GM21367 (cell line): ENCODE measurements at regions not wholly inside any gene's neighbourhood (a gene's known extent, or its start where the extent isn't known, plus 50 kb on each side); places are given as distances from the start of the nearest gene placed in this dataset.

Experiments
- ATAC-seq: cut with Tn5 transposase; IDR thresholded peaks from one replicate; pipeline ENCODE4 v1.9.1; 2021; ENCODE audit not compliant: unreplicated experiment

DNA sequence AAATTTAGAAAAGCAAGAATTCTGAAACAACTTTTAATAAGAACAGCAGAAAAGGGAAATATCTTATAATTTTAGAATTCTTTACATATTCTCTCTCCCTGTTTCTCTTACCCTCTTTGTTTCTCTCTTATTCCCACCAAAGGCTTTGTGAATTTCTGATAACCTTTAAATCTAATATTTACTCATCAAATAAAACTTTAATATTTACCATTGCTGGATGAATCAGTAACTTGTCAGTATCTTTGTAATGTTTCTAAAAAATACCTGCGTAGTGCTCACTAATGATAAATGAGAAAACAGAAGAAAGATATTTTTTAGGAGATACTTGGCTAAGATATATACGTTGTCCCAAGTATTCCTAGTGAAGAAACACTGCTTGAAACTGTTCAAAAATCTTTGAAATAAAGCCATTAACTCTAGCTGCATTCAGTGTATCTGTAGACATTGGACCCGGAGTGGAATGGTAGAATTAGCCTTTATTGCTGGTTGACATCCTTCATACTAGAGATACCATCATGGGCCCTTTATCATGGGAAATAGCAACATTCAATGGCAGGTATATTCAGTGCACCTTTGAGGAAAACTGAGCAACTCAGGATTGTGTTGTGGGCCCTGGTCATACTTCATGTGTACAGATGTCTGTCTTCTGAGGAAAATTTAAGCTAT lies 2160.4 kb downstream of the MAT2B start:
- no peak for ATAC-seq

DNA sequence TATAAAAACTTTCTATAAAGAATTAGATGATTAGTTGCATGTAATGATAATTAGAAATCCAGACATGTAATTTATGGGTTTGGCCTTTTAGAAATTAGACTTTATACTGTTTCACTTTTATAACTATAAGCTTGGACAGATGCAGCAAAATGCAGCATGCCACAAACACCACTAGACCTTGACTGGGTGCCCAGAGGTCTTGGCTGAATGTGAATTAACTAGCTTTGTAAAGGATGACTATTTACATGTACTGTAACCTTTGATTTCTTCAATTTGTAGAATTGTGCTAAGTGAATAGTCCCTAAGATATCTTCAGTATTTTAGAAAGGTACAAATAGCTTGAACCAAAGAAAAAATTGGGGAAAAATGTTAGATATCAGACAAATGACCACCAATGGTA lies 2168.1 kb downstream of the MAT2B start:
- ATAC-seq, result no peak

DNA sequence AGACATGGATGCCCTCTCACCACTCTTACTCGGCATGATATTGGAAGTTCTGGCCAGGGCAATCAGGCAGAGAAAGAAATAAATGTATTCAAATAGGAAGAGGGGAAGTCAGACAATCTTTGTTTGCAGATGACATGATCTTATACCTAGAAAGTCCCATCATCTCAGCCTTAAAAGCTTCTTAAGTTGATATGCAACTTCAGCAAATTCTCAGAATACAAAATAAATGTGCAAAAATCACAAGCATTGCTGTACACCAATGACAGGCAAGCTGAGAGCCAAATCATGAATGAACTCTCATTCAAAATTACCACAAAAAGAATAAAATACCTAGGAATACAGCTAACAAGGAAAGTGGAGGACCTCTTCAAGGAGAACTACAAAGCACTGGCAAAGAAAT lies 2190.4 kb downstream of the MAT2B start:
- ATAC-seq, result no peak

DNA sequence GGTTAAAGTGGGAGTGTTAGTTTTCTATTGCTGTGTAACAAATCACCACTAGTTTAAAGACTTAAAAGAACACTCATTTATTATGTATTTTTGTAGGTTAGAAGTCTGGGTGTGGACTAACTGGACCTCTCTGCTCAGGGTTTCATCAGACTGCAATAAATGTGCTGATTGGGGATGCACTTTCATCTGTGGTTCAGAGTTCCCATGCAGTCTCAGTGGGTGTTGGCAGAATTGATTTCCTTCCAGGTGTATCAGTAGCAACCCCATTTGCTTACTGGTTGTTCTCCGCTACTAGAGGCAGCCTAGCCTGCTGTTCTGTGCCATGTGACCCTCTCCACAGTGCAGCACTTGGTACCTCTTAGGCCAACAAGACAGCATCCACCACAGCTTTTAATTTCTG lies 2200.5 kb downstream of the MAT2B start:
- no peak for ATAC-seq

DNA sequence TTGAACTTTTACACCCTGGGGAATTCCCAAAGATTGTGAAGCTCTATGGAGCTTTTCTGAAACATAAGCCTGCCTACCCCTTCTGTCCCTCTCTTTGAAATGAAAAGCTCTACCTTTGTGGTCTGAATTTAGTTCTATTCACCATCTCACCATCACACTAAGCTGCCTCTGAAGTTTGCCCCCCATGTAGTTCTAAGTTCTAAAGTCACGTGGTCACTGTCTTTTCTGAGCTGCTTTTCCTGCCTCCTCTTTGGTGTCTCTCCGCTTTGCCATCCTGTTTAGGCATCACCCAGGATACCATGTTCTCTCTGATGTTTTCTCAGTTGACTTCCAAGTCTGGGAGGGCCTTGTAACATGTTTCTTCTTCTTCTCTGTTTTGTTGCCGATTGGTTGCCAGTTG lies 2206.6 kb downstream of the MAT2B start:
- ATAC-seq, result no peak

DNA sequence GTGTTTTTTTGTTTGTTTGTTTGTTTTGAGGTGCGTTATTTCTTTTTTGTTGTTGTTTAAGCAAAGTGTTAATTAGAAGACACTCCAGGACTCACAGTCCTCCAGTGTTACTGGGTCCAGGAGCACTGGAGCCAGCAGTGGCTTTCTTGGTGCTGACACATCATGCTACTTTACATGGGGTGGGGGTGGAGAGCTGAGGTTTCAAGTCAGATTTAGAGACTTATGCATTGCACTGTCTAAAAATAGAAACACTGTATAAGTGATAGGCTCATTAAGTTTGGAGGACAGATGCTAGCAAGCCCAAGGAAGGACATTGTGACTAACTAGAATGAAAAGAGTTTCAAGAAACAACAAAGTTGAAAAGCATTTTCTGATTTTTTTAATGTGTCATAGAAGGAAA lies 2209.2 kb downstream of the MAT2B start:
- ATAC-seq, result no peak

DNA sequence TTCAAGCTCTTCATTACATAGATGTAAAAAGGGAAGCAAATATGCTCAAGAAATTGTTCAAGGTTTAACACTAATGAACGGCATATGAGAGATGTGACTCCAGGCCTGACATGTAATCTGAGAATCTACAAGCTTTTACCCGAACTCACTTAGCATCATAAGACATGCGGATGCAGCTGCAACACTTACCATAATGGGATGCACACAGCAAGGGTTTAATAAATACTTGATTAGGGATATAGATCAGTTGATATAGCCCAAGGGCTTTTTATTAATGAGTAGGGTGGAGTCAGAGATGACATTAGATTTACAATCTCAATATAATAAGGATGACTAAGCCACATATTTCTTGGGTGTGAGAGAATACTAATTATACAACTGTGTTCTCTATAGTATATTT lies 2215.5 kb downstream of the MAT2B start:
- no peak for ATAC-seq

DNA sequence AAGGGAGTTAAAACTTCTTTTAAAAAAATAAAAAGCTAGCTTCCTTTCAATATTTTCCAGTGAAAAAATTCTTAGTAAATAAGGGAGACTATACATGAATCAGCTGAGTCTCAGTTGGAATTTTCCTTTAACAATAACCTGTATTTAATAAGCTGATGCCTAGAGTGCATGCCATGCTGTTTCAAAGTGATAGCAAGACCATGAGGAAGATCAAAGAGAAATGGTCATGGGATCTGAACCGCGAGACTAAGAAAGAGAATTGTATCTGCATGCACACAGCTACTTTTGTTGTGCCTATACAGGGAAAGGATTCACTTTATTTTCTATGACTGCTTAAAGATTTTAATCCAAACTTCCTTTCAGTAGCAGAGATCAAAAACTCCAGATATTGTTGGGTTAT lies 2217.0 kb downstream of the MAT2B start:
- ATAC-seq, result no peak

DNA sequence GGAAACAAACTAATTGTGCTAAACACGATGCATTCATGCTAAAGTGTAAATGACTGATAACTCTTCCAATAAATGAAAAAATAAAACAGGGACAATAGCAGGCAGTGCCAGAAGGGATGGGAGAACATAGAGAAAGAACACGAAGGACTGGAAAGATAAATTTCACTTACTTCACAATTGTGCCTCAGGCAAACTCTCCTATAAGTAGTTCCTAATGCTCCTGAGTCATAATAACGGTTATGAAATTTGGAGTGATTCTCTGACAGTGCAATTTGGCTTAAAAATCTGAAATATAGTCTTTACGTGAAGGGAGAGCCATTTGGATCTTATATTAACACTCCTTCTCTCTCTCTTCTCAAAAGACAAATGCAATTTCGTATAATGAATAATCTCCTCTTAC lies 2218.5 kb downstream of the MAT2B start:
- no peak for ATAC-seq

DNA sequence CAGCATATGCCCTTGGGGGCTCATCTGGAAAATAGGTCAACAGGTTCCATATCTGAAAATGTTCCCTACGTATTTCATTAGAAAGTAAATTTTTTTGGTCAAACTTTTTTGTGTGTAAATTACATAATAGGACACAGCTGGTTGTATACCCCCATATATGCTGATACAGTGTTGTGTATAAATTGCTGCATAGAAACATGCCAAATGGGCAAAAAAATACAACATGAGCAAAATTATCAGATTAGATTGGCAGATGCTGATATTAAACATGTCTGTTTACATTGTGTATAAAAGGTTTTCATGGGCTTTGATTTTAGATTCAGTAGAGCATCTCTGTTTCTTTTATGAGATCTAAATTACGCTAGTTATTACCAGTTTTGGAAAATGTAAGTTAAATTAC lies 2223.0 kb downstream of the MAT2B start:
- ATAC-seq, result no peak

DNA sequence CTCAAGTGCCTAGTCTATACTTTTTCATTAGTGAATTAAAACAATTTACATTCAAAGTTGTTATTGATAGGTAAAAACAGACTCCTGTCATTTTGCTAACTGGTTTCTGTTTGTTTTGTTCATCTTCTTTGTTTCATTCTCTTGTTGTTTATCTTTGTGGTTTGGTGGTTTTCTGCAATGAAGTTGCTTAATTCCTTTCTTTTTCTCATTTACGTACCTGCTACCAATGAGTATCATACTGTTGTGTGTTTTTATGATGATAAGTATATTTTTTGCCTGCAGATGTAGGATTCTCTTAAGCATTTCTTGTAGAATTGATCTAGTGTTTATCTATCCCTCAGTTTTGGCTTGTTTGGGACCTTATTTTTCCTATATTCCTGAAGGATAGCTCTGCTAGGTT lies 2230.0 kb downstream of the MAT2B start:
- no peak for ATAC-seq

DNA sequence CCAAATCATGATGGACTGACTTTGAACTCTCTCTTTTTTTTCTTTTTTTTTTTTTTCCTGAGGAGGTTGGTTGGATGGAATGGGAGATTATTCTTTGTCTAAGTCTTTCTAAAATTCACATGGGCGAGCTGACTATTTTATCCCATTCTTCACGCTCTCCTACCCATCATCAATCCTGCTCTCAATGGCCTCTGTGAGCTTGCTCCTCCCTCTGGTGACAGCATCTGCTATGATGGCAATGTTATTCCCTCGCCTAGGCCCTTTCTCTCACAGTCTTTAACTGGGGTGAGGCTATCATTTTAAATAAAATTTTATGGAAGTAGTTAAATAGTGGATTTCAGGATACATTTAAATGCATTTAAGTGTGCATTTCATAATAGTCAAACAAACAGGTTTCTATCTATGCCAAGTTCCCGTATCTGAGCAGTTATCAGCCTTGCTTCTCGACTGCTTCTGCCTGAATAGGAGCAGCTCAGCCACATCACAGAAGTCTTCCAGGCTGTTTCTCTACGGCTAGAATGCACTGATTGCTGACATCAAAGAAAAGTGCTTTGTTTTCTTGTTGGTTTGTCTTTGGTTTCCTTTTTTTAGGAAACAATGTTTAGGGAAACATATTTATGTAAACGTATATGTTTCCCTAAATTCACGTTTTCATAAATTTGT lies 2233.8 kb downstream of the MAT2B start:
- ATAC-seq, result no peak

DNA sequence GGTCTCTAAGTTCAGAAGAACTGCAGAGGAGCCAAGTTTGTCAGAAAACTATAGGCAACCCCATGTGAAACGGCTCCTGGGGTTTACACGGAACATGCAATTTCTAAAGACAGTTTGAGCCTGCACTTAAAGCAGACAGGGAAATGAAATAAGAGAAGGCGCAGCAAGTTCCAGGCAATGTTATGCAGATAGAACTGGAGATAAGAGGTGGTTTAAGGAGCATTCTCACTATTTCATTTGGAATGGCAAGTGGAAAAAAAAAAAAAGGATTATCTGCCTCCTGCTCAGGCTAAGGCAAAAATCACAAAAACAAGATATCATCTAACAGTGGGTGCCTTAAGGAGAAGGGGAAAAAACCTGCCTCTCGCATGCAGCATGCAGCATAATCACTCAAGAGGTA lies 2252.4 kb downstream of the MAT2B start:
- no peak for ATAC-seq

DNA sequence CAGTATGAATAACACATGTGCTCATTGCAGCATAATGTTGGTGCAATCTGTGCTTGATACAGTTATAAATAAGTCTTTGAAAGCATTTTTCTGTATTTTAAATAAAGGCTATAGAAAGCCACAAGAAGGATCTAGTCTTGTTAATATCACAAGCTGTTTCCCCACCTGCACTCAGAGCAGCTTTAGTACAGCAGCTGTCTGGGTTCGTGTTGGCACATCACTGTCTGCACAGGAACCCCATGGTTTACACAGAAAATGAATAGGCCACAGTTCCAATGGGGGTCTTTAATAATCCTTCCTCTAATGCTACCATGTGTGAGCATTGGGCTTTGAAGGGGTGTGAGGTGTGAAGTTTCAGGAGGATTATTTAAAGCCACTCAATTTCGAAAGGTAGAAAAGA lies 2269.7 kb downstream of the MAT2B start:
- ATAC-seq, result no peak

DNA sequence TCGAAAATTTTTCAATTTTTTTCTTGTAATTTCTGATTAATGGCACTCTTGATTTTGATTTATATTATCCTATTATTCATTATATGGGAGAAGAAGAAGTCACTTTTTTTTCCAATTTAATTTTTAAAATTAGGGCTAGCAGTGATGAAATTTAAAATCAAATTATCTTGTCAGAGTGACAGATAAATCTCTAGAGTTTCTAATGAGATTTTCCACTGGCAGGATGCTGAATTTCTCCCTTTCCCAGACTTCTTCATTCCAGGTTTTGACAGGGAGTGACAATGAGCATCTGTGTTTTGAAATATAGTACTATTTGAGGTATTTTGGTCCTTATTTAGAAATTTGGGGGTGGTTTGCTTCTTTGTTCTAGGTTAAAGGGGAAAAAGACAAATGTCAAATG lies 2274.1 kb downstream of the MAT2B start:
- no peak for ATAC-seq

DNA sequence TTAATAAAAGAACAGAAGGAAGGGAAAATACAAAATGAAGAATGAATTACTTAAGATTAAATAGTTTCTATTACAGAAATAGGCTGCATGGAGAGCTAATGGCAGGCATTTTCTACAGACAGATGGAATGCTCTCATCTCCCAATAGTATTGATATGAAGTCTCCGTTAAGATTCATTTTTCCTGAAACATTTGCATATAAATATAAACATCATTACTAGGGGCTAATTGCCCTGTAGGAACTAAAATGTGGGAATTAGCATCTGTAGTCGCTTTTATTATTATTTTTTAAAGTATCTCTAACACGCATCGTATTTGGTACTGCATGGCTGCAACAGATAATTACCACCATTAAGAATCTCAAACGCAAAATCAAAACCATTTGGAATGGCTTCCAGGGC lies 2275.5 kb downstream of the MAT2B start:
- no peak for ATAC-seq

DNA sequence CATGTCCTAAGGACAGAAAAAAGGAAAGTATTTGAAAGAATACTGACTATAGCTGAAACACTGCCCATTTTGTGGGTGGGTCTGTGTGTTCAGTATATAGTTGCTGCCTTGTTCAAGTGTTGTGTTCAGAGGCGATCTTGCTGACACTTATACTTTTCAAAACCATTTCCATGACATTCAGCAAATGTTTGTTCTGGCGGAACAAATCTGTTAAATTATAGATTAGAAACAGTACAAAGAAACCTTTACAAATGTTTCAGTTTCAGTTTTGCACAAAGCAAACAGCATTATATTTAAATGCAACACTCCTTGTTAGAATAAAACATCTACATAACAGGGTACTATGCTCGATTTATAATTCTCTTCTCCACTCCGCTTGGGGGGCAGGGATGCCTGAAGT lies 2276.3 kb downstream of the MAT2B start:
- no peak for ATAC-seq

DNA sequence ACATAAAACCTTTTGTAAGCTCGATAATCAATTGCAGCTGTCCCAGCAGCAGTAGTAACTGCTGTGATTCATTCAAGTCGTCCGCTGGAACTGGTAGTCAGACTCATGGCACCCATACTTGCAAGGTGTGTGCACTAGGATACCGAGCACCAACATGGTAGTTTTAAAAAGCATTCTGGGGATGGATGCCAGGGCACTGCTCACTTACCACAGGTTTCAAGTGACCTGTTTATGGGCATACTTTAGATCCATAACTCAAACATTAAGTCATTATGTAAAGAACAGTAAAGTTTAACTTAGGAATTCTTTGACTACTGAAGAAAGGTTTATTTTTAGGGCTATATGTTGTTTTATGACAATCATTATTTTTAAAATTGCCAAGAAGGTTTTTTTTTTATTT lies 2277.6 kb downstream of the MAT2B start:
- ATAC-seq, result no peak

DNA sequence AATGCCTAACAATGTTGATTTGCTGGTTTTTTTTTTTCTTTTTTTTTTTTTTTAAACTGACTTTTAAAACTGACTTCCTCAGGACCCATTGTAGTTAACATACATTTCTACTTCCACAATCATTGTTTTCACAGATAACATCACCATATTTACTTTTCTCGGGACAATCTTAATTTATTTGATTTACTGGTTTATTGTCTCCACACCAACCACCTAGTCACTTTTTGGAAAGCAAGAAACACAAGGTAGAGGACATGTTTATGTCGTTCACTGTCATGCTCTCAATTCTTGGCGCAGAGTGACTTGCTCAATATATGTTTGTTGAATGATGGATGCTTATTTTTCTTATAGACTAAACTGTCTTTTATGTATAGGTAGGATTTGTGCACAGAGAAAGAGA lies 2280.7 kb downstream of the MAT2B start:
- no peak for ATAC-seq

DNA sequence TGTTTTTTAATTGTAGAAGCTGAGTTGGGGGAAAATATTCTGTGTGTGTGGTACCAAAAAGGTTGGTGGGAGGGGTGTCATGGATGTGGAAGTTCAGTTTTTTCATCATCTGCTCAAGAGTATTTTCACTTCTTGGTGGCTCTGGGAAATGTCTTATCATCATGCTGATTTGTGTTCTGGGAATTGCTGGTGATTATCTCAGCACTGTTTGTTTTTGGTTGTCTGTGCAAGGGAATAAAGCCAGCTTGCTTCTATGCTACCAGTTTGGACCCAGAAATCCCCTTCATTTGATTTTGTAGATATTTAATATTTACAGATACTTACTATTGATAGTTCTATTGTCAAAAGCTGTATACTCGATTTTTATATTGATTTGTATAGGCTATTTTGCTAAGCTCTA lies 2289.7 kb downstream of the MAT2B start:
- ATAC-seq, result no peak

DNA sequence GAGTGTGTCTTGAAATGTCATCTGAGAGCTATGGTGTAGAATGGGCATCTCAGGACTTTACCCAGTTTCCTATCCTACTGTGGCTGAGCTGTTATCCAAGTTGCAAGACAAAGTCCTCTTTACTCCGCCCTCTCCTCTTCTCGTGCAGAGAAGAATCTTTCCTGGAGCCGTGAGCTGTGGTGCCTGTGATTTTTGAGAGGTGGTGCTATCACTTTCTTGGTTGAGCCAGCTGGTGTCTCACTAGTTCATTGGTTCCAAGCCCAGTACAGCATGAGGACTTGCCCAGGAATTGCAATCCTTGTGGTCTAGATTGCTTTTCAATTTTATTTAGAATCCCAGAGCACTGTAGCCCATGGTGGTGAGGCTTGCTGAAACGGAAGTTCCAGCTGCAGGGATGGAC lies 2300.3 kb downstream of the MAT2B start:
- no peak for ATAC-seq

DNA sequence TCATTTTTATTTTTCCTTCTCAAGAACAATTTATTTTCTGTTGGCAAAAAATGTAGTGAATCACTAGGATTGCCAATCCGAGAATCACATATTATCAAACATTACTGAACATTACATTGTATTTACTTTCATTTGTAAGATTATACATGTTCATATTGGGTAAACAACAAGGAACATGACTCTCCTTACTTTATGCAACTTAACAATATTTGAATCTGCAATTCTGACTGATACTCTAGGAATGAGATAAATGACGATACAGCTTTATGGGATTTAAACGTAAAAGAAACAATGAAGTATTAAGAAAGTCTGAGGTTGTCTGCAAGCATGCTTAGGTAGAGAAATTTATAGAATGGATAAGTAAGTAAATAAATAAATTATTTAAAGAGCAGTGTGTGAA lies 2302.9 kb downstream of the MAT2B start:
- no peak for ATAC-seq

DNA sequence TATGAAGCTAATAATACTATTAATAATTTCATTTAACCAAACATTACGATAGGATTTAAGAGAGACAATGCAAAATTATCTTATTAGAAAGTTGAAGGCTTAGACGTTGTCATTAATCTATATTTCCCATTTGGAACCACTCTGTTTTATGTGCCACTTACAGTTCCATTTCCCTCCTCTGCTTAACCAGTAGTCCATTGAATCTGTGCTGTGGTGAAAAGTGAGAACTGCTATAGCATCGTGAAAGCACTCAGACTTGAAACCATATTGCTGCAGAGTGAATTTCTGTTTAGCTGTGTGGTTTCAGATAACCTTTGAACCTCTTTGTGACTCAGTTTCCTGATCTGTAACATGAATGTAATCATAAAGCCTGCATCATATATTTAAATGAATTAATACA lies 2304.5 kb downstream of the MAT2B start:
- no peak for ATAC-seq
